ENCODE measurements at regions not wholly inside any gene's neighbourhood (a gene's known extent, or its start where the extent isn't known, plus 50 kb on each side); places are given as distances from the start of the nearest gene placed in this dataset.
"Not testable (repeated sequence)": the region's sequence is repeated elsewhere in the genome, so short reads cannot be mapped to it uniquely, and the experiment has no call there.

- DNase-seq (ENCODE audit: low read depth): no peak
Measured at GRCh38 chr13:100811928-100812327, 137.3 kb upstream of the TMTC4 start.

GRCh38 chr13:100811024-100811865, 136.7 kb upstream of the TMTC4 start:
- DNase-seq (ENCODE audit: low read depth): no peak

GRCh38 chr13:100810481-100810880, 135.9 kb upstream of the TMTC4 start:
- DNase-seq (ENCODE audit: low read depth): no peak

GRCh38 chr13:100809856-100810255, 135.3 kb upstream of the TMTC4 start:
- no peak for DNase-seq (ENCODE audit: low read depth)

GRCh38 chr13:100809129-100809390, 134.5 kb upstream of the TMTC4 start:
- DNase-seq (ENCODE audit: low read depth): no peak

GRCh38 chr13:100808330-100809128, 133.9 kb upstream of the TMTC4 start:
- no peak for DNase-seq (ENCODE audit: low read depth)

- DNase-seq (ENCODE audit: low read depth): no peak
Measured at GRCh38 chr13:100803091-100803490, 128.5 kb upstream of the TMTC4 start.

GRCh38 chr13:100800283-100800875, 125.8 kb upstream of the TMTC4 start:
- DNase-seq (ENCODE audit: low read depth): no peak

- DNase-seq (ENCODE audit: low read depth): no peak
Measured at GRCh38 chr13:100798739-100799361, 124.3 kb upstream of the TMTC4 start.

- DNase-seq (ENCODE audit: low read depth): no peak
Measured at GRCh38 chr13:100797921-100798320, 123.3 kb upstream of the TMTC4 start.

- no peak for DNase-seq (ENCODE audit: low read depth)
Measured at GRCh38 chr13:100796463-100796862, 121.9 kb upstream of the TMTC4 start.

GRCh38 chr13:100794575-100794974, 120.0 kb upstream of the TMTC4 start:
- DNase-seq (ENCODE audit: low read depth): no peak

GRCh38 chr13:100790405-100790804, 115.8 kb upstream of the TMTC4 start:
- DNase-seq (ENCODE audit: low read depth): no peak

GRCh38 chr13:100789968-100790367, 115.4 kb upstream of the TMTC4 start:
- no peak for DNase-seq (ENCODE audit: low read depth)

GRCh38 chr13:100789481-100789880, 114.9 kb upstream of the TMTC4 start:
- DNase-seq (ENCODE audit: low read depth): no peak

GRCh38 chr13:100789025-100789424, 114.4 kb upstream of the TMTC4 start:
- no peak for DNase-seq (ENCODE audit: low read depth)

- DNase-seq (ENCODE audit: low read depth): no peak
Measured at GRCh38 chr13:100788540-100788939, 113.9 kb upstream of the TMTC4 start.

- DNase-seq (ENCODE audit: low read depth): no peak
Measured at GRCh38 chr13:100787899-100788298, 113.3 kb upstream of the TMTC4 start.

- not testable (repeated sequence) for DNase-seq (ENCODE audit: low read depth)
Measured at GRCh38 chr13:100776686-100777085, 102.1 kb upstream of the TMTC4 start.

GRCh38 chr13:100773923-100774663, 99.5 kb upstream of the TMTC4 start:
- DNase-seq (ENCODE audit: low read depth): no peak

- DNase-seq (ENCODE audit: low read depth): no peak
Measured at GRCh38 chr13:100773429-100773828, 98.8 kb upstream of the TMTC4 start.

GRCh38 chr13:100767192-100767591, 92.6 kb upstream of the TMTC4 start:
- DNase-seq (ENCODE audit: low read depth): no peak

All from fibroblast of gingiva (primary cell).